Epithelial cell of esophagus (primary cell): ENCODE measurements at regions not wholly inside any gene's neighbourhood (a gene's known extent, or its start where the extent isn't known, plus 50 kb on each side); places are given as distances from the start of the nearest gene placed in this dataset.

Experiments used
- DNase-seq: peaks from one replicate; pipeline ENCODE4 v3.0.0; 2010; ENCODE audit warnings: low read depth
- H3K4me3 ChIP-seq: 2 replicates; pipeline ENCODE4 v1.5.1; 2011; ENCODE audit warnings: mild to moderate bottlenecking, low read length, control low read depth
- CTCF ChIP-seq: IDR thresholded peaks from 2 replicates; pipeline ENCODE4 v1.5.1; 2011; ENCODE audit warnings: low read depth, mild to moderate bottlenecking, low read length, control low read depth, inconsistent platforms; ENCODE audit not compliant: insufficient read depth; ENCODE audit errors: missing control alignments

GRCh38 chr7:68200051-68200670 lies 1203.5 kb downstream of the TYW1 start:
- TF ChIP-seq CTCF = no peak
- no peak for DNase-seq
- no peak overlapping the region for H3K4me3 ChIP-seq

GRCh38 chr7:68203251-68203650 lies 1206.6 kb downstream of the TYW1 start:
- no peak for TF ChIP-seq CTCF
- no peak for DNase-seq
- no peak overlapping the region for H3K4me3 ChIP-seq

GRCh38 chr7:68205826-68206225 lies 1209.2 kb downstream of the TYW1 start:
- no peak for DNase-seq
- no peak overlapping the region for H3K4me3 ChIP-seq
- TF ChIP-seq CTCF = no peak

GRCh38 chr7:68206946-68207485 lies 1210.4 kb downstream of the TYW1 start:
- no peak overlapping the region for H3K4me3 ChIP-seq
- no peak for TF ChIP-seq CTCF
- no peak for DNase-seq

GRCh38 chr7:68207676-68208075 lies 1211.0 kb downstream of the TYW1 start:
- no peak for TF ChIP-seq CTCF
- H3K4me3 ChIP-seq = no peak overlapping the region
- DNase-seq = no peak

- DNase-seq = no peak
- no peak overlapping the region for H3K4me3 ChIP-seq
- no peak for TF ChIP-seq CTCF
These were observed 1212.9 kb downstream of the TYW1 start for GRCh38 chr7:68209486-68209885.

GRCh38 chr7:68213838-68214237 lies 1217.2 kb downstream of the TYW1 start:
- DNase-seq = no peak
- no peak overlapping the region for H3K4me3 ChIP-seq
- TF ChIP-seq CTCF = no peak
